HL-60 (cell line): ENCODE measurements at regions not wholly inside any gene's neighbourhood (a gene's known extent, or its start where the extent isn't known, plus 50 kb on each side); places are given as distances from the start of the nearest gene placed in this dataset.

Source experiments
- GABPA ChIP-seq: IDR thresholded peaks from 2 replicates; pipeline ENCODE4 v1.6.1; 2012; ENCODE audit warnings: low read depth
- POLR2AphosphoS5 ChIP-seq: IDR thresholded peaks from 2 replicates; pipeline ENCODE4 v1.6.1; 2012; ENCODE audit warnings: low read depth
- SPI1 ChIP-seq: IDR thresholded peaks from 2 replicates; pipeline ENCODE4 v1.6.1; 2012; ENCODE audit warnings: low read depth, mild to moderate bottlenecking, borderline replicate concordance
- TF ChIP-seq, protein P1 (sequence below): IDR thresholded peaks from one replicate; pipeline ENCODE4 v1.5.1; 2011; ENCODE audit warnings: low read length, control low read depth, inconsistent platforms; ENCODE audit not compliant: insufficient read depth
- TF ChIP-seq, protein P2 (sequence below): IDR thresholded peaks from 2 replicates; pipeline ENCODE4 v1.6.1; 2012; ENCODE audit warnings: low read depth; ENCODE audit not compliant: insufficient replicate concordance

DNA sequence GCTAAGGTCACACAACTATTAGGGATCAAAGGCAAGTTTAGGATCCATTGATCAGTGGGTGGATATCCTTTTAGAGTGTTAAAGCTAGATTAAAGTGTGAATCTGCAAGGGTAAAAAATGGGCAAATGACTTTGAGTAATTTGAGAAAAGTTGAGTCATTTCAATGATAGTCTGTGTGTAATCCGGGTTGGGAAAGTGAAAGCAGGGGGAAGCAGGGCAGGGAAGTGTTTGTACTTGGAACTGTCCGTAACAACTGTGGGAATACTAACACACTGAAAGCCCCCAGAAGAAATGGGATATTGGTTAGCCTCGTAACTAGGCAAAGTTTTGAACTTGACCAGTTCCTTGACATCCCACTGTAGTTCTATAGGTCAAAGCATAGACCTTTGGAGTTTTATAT, 187.2 kb upstream of the SLITRK3 start:
- TF ChIP-seq, protein P1, sequence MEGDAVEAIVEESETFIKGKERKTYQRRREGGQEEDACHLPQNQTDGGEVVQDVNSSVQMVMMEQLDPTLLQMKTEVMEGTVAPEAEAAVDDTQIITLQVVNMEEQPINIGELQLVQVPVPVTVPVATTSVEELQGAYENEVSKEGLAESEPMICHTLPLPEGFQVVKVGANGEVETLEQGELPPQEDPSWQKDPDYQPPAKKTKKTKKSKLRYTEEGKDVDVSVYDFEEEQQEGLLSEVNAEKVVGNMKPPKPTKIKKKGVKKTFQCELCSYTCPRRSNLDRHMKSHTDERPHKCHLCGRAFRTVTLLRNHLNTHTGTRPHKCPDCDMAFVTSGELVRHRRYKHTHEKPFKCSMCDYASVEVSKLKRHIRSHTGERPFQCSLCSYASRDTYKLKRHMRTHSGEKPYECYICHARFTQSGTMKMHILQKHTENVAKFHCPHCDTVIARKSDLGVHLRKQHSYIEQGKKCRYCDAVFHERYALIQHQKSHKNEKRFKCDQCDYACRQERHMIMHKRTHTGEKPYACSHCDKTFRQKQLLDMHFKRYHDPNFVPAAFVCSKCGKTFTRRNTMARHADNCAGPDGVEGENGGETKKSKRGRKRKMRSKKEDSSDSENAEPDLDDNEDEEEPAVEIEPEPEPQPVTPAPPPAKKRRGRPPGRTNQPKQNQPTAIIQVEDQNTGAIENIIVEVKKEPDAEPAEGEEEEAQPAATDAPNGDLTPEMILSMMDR = no peak
- no peak for TF ChIP-seq GABPA
- TF ChIP-seq, protein P2, sequence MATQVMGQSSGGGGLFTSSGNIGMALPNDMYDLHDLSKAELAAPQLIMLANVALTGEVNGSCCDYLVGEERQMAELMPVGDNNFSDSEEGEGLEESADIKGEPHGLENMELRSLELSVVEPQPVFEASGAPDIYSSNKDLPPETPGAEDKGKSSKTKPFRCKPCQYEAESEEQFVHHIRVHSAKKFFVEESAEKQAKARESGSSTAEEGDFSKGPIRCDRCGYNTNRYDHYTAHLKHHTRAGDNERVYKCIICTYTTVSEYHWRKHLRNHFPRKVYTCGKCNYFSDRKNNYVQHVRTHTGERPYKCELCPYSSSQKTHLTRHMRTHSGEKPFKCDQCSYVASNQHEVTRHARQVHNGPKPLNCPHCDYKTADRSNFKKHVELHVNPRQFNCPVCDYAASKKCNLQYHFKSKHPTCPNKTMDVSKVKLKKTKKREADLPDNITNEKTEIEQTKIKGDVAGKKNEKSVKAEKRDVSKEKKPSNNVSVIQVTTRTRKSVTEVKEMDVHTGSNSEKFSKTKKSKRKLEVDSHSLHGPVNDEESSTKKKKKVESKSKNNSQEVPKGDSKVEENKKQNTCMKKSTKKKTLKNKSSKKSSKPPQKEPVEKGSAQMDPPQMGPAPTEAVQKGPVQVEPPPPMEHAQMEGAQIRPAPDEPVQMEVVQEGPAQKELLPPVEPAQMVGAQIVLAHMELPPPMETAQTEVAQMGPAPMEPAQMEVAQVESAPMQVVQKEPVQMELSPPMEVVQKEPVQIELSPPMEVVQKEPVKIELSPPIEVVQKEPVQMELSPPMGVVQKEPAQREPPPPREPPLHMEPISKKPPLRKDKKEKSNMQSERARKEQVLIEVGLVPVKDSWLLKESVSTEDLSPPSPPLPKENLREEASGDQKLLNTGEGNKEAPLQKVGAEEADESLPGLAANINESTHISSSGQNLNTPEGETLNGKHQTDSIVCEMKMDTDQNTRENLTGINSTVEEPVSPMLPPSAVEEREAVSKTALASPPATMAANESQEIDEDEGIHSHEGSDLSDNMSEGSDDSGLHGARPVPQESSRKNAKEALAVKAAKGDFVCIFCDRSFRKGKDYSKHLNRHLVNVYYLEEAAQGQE = no peak
- TF ChIP-seq POLR2AphosphoS5 = no peak
- no peak for TF ChIP-seq SPI1
